WERI-Rb-1 (cell line): ENCODE measurements at regions not wholly inside any gene's neighbourhood (a gene's known extent, or its start where the extent isn't known, plus 50 kb on each side); places are given as distances from the start of the nearest gene placed in this dataset.

Source experiments
- DNase-seq: peaks from one replicate; pipeline ENCODE4 v3.0.0-alpha.2; 2020
- H3K27ac ChIP-seq: fragments of 250-450 bp; sonication (Bioruptor Pico); 2 replicates; pipeline ENCODE4 v1.5.1; 2020; ENCODE audit warnings: mild to moderate bottlenecking, moderate library complexity
- H3K27me3 ChIP-seq: fragments of 250-450 bp; sonication (Bioruptor Pico); 2 replicates; pipeline ENCODE4 v1.5.1; 2021; ENCODE audit warnings: mild to moderate bottlenecking, low read depth, moderate library complexity; ENCODE audit not compliant: insufficient read depth, severe bottlenecking
- H3K36me3 ChIP-seq: fragments of 250-450 bp; sonication (Bioruptor Pico); 2 replicates; pipeline ENCODE4 v1.5.1; 2020; ENCODE audit warnings: mild to moderate bottlenecking, moderate library complexity
- H3K4me3 ChIP-seq: 2 replicates; pipeline ENCODE4 v1.5.1; 2011; ENCODE audit warnings: low read depth, mild to moderate bottlenecking, control low read depth, low read length
- H3K9me3 ChIP-seq: fragments of 250-450 bp; sonication (Bioruptor Pico); 2 replicates; pipeline ENCODE4 v1.5.1; 2021; ENCODE audit warnings: mild to moderate bottlenecking, moderate library complexity; ENCODE audit not compliant: severe bottlenecking
- TF ChIP-seq, protein P1 (sequence below): IDR thresholded peaks from 2 replicates; pipeline ENCODE4 v1.5.1; 2011; ENCODE audit warnings: low read depth, mild to moderate bottlenecking, control low read depth, inconsistent platforms, low read length

GRCh38 chr15:98369081-98369716, 279.1 kb upstream of the IGF1R start:
- DNase-seq, result no peak
- H3K27me3 ChIP-seq, result peaks cover 72% of the 10 kb centered on the region

DNA sequence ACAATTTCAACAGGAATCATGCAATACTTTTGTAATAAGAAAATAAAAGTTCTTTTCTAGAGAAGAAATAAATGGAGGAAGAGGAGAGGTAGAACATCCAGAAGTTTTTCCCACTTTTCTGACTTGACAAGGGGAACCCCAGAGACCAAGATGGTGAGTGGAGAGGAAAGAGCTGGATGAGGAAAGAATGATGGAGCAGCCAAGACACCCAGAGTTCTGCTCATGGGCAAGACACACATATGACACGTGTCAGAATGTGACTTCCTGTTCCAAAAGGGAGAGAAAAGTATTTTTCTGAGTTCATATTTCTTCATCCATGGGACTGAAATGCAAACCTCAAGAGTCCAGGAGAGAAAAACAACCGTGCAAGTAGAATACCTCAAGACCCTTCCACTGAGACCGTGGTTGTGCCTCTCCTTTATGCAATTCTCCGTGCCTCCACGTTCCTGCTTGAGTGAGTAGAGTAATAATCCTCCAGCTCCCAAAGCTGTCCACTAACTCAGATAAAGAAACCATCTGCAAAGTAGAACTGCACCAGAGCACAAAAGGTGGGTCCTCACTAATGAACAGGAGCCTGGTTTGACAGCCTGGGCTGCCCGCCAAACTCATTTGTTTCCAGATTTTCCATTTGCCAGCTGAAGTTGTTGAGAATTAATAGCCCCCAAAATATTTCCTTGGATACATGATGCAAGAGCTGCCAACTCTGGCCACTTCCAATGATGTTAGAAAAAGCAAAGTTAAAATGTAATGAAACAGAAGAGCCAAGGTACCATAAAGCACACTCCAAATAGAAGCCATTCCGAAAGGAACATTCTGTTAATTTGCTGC, 272.6 kb upstream of the IGF1R start:
- Histone ChIP-seq H3K9me3 (peaks cover 3% of the 10 kb centered on the region), H3K27ac (no peak overlapping the region)

More at GRCh38 chr15:98369081-98369716, 279.1 kb upstream of the IGF1R start:
- Histone ChIP-seq H3K36me3 (no peaks in the 10 kb centered on the region), H3K4me3 (no peak overlapping the region), H3K27ac (no peak overlapping the region), H3K9me3 (no peaks in the 10 kb centered on the region)
- TF ChIP-seq, protein P1, sequence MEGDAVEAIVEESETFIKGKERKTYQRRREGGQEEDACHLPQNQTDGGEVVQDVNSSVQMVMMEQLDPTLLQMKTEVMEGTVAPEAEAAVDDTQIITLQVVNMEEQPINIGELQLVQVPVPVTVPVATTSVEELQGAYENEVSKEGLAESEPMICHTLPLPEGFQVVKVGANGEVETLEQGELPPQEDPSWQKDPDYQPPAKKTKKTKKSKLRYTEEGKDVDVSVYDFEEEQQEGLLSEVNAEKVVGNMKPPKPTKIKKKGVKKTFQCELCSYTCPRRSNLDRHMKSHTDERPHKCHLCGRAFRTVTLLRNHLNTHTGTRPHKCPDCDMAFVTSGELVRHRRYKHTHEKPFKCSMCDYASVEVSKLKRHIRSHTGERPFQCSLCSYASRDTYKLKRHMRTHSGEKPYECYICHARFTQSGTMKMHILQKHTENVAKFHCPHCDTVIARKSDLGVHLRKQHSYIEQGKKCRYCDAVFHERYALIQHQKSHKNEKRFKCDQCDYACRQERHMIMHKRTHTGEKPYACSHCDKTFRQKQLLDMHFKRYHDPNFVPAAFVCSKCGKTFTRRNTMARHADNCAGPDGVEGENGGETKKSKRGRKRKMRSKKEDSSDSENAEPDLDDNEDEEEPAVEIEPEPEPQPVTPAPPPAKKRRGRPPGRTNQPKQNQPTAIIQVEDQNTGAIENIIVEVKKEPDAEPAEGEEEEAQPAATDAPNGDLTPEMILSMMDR, result no peak

GRCh38 chr15:98380721-98381120, 267.6 kb upstream of the IGF1R start:
- no peak overlapping the region for H3K4me3 ChIP-seq
- no peak for DNase-seq
- no peaks in the 10 kb centered on the region for H3K36me3 ChIP-seq
- TF ChIP-seq, protein P1, result no peak
- H3K9me3 ChIP-seq, result peaks cover 3% of the 10 kb centered on the region
- H3K27me3 ChIP-seq, result peaks cover 55% of the 10 kb centered on the region
- H3K27ac ChIP-seq, result no peak overlapping the region

More for the DNA sequence above, 272.6 kb upstream of the IGF1R start:
- no peaks in the 10 kb centered on the region for H3K36me3 ChIP-seq
- no peak for DNase-seq
- TF ChIP-seq, protein P1, result no peak
- no peak overlapping the region for H3K4me3 ChIP-seq
- H3K27me3 ChIP-seq, result peaks cover 61% of the 10 kb centered on the region

DNA sequence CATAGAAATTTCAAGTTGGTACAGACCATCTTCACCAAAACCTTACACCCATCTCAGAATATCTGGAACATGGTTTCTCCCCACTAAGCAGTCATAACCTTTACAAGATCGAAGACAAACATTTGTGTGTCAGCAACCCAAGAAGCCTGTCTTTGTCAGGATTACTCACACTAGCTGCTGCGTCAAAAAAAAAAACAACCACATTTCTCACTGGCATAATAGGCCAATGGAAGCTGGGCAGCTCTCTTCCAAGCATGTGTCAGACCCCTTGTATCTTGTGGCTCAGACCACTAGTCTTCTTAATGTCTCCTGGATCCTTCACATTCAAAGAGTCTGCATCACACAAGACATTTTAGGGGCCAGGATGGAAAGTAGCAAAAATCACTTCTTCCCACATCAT, 266.9 kb upstream of the IGF1R start:
- Histone ChIP-seq H3K27ac (no peak overlapping the region), H3K4me3 (no peak overlapping the region), H3K27me3 (peaks cover 55% of the 10 kb centered on the region), H3K9me3 (peaks cover 3% of the 10 kb centered on the region), H3K36me3 (no peaks in the 10 kb centered on the region)
- TF ChIP-seq, protein P1, result no peak
- DNase-seq, result no peak

DNA sequence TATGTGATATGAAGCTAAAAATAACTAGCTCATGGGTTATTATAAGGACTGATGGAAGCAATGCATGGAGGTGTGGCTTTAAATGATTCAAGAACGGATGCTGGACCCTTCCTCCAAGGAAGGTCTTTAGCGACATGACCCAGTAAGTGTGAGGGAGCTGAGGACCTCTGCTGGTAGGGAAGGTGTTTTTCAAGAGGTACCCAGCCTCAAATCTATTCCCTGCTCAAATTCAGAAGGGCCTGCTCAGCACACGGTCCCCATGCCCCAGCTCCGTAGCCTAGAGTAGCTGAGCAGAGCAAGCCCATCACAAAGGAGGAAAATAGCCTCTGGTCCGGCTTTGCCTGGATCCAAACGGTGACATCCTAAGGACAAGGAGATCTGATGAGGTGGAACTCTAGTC, 266.2 kb upstream of the IGF1R start:
- TF ChIP-seq, protein P1, result no peak
- peaks cover 3% of the 10 kb centered on the region for H3K9me3 ChIP-seq
- no peak overlapping the region for H3K4me3 ChIP-seq
- no peak overlapping the region for H3K27ac ChIP-seq
- H3K27me3 ChIP-seq, result peaks cover 52% of the 10 kb centered on the region
- no peak for DNase-seq
- no peaks in the 10 kb centered on the region for H3K36me3 ChIP-seq
